ENCODE measurements at regions not wholly inside any gene's neighbourhood (a gene's known extent, or its start where the extent isn't known, plus 50 kb on each side); places are given as distances from the start of the nearest gene placed in this dataset.
"Not testable (repeated sequence)": the region's sequence is repeated elsewhere in the genome, so short reads cannot be mapped to it uniquely, and the experiment has no call there.

DNA sequence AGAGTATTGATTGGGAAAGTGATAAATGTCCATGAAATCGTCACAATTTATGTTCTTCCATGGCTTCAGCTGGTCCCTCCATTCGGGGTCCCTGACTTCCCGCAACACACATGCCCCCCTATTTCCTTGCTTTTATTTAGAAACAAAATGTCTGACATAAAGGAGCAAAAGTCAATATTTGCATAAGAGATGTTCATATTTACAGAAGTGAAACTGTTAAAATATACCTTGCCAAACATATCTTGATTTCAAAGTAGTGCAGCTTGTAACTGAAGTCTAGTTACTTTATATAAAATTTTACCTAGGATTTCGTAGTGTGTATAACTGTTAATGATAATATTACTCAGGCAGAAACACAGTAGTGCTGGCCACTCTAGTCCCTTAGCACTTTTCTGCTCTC is 548.9 kb upstream of the ADGRB3 start:
- Histone ChIP-seq H3K36me3 (ENCODE audit: control insufficient read depth in 2 of 2, insufficient read depth in 1 of 2, low read length in 2 of 2) (no peaks in the 10 kb centered on the region), H3K27ac (ENCODE audit: extremely low read depth, low read depth, low read length) (no peak overlapping the region), H3K9me3 (ENCODE audit: control insufficient read depth, insufficient read depth, low read depth, low read length) (no peaks in the 10 kb centered on the region), H3K4me1 (ENCODE audit: control insufficient read depth, insufficient read depth, low read length) (no peaks in the 10 kb centered on the region), H3K4me3 (ENCODE audit: low read depth, low read length) (no peak overlapping the region)
- ChIA-PET CTCF (no interaction called here), POLR2A (no interaction called here)
- TF ChIP-seq ZNF416 (tag by site-specific recombination; IDR thresholded peaks at IDR 0.05) (no peak), ZNF324 (tag by site-specific recombination; IDR thresholded peaks at IDR 0.05) (no peak), MZF1 (tag by site-specific recombination; IDR thresholded peaks at IDR 0.05; ENCODE audit: borderline replicate concordance) (no peak), MYNN (tag by site-specific recombination; IDR thresholded peaks at IDR 0.05; ENCODE audit: borderline replicate concordance) (no peak), ZNF140 (tag by site-specific recombination; IDR thresholded peaks at IDR 0.05) (no peak), BCL11B (tag by site-specific recombination; IDR thresholded peaks at IDR 0.05; ENCODE audit: low read depth) (no peak), ZNF510 (tag by site-specific recombination; IDR thresholded peaks at IDR 0.05; ENCODE audit: insufficient replicate concordance) (no peak), ZNF426 (tag by site-specific recombination; IDR thresholded peaks at IDR 0.05) (no peak), SP2 (tag by site-specific recombination; IDR thresholded peaks at IDR 0.05) (no peak), FEZF1 (tag by site-specific recombination; IDR thresholded peaks at IDR 0.05) (no peak), GFI1B (tag by site-specific recombination; IDR thresholded peaks at IDR 0.05) (no peak)
- TF ChIP-seq, protein P1, sequence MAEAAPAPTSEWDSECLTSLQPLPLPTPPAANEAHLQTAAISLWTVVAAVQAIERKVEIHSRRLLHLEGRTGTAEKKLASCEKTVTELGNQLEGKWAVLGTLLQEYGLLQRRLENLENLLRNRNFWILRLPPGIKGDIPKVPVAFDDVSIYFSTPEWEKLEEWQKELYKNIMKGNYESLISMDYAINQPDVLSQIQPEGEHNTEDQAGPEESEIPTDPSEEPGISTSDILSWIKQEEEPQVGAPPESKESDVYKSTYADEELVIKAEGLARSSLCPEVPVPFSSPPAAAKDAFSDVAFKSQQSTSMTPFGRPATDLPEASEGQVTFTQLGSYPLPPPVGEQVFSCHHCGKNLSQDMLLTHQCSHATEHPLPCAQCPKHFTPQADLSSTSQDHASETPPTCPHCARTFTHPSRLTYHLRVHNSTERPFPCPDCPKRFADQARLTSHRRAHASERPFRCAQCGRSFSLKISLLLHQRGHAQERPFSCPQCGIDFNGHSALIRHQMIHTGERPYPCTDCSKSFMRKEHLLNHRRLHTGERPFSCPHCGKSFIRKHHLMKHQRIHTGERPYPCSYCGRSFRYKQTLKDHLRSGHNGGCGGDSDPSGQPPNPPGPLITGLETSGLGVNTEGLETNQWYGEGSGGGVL (tag by site-specific recombination; IDR thresholded peaks at IDR 0.05): no peak
- TF ChIP-seq, protein P2, sequence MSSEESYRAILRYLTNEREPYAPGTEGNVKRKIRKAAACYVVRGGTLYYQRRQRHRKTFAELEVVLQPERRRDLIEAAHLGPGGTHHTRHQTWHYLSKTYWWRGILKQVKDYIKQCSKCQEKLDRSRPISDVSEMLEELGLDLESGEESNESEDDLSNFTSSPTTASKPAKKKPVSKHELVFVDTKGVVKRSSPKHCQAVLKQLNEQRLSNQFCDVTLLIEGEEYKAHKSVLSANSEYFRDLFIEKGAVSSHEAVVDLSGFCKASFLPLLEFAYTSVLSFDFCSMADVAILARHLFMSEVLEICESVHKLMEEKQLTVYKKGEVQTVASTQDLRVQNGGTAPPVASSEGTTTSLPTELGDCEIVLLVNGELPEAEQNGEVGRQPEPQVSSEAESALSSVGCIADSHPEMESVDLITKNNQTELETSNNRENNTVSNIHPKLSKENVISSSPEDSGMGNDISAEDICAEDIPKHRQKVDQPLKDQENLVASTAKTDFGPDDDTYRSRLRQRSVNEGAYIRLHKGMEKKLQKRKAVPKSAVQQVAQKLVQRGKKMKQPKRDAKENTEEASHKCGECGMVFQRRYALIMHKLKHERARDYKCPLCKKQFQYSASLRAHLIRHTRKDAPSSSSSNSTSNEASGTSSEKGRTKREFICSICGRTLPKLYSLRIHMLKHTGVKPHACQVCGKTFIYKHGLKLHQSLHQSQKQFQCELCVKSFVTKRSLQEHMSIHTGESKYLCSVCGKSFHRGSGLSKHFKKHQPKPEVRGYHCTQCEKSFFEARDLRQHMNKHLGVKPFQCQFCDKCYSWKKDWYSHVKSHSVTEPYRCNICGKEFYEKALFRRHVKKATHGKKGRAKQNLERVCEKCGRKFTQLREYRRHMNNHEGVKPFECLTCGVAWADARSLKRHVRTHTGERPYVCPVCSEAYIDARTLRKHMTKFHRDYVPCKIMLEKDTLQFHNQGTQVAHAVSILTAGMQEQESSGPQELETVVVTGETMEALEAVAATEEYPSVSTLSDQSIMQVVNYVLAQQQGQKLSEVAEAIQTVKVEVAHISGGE (tag by site-specific recombination; conservative IDR thresholded peaks at IDR 0.05; ENCODE audit: low read depth): no peak

DNA sequence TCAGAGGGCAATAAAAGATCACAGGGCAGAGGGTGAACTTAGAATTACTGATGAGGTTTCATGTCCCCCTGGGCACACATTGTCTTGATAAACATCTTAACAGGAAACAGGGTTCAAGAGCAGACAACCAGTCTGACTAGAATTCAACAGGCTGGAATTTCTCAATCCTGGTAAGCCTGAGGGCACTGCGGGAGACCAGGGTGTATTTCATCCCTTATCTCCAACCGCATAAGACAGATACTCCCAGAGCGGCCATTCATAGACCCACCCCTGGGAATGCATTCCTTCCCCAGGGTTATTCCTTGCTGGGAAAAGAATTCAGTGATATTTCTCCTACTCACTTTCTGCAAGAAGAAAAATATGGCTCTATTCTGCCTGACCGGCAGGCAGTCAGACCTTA is 549.5 kb upstream of the ADGRB3 start:
- H3K9me3 ChIP-seq (ENCODE audit: control insufficient read depth, insufficient read depth, low read depth, low read length); H3K36me3 ChIP-seq (ENCODE audit: control insufficient read depth in 2 of 2, insufficient read depth in 1 of 2, low read length in 2 of 2); H3K27ac ChIP-seq (ENCODE audit: extremely low read depth, low read depth, low read length); POLR2A ChIA-PET; CTCF ChIA-PET; H3K4me1 ChIP-seq (ENCODE audit: control insufficient read depth, insufficient read depth, low read length); H3K4me3 ChIP-seq (ENCODE audit: low read depth, low read length): not testable (repeated sequence)
- TF ChIP-seq TCF7L2 (IDR thresholded peaks at IDR 0.05; ENCODE audit: borderline replicate concordance, low read depth, low read length) (0 out of 2 replicates have a peak, but pooled peaks have one; percentile 25), SETDB1 (IDR thresholded peaks at IDR 0.05; ENCODE audit: insufficient read length, low read length) (peak; percentile 71)

DNA sequence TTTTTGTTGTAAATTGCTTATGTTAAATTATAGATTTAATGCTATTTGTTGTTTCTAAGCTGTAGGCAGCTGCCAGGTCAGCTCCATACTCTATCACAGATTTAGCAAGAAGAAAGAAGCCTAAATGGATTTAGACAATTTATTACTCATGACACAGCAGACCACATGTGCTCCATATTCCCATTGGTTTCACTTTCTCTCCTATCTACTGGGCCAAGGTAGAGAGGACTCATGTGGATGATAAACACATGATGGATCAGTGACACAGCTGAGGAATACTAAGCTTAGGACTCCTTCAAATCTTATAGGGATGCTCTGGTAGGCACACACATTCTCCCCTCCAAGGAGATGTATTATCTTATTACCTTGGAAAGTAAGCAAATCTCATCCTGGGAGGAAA is 553.0 kb upstream of the ADGRB3 start:
- Histone ChIP-seq H3K4me1 (ENCODE audit: control insufficient read depth, insufficient read depth, low read length) (no peaks in the 10 kb centered on the region), H3K4me3 (ENCODE audit: low read depth, low read length) (no peak overlapping the region), H3K36me3 (ENCODE audit: control insufficient read depth in 2 of 2, insufficient read depth in 1 of 2, low read length in 2 of 2) (no peaks in the 10 kb centered on the region), H3K9me3 (ENCODE audit: control insufficient read depth, insufficient read depth, low read depth, low read length) (no peaks in the 10 kb centered on the region), H3K27ac (ENCODE audit: extremely low read depth, low read depth, low read length) (no peak overlapping the region)
- TF ChIP-seq ZNF341 (tag by site-specific recombination; IDR thresholded peaks at IDR 0.05; ENCODE audit: low read depth): no peak
- TF ChIP-seq ZNF423 (tag by site-specific recombination; IDR thresholded peaks at IDR 0.05): no peak
- no peak for TF ChIP-seq ZNF121 (tag by site-specific recombination; IDR thresholded peaks at IDR 0.05)
- TF ChIP-seq, protein P1 (tag by site-specific recombination; IDR thresholded peaks at IDR 0.05): no peak
- ChIA-PET CTCF (interaction anchor here (0.6 kb wide), 1 partner anchor 11 kb away, joined by 4 read pairs; no protein-coding TSS in a partner anchor), POLR2A (no interaction called here)

Data from HEK293 (cell line).